HEK293T (cell line): ENCODE measurements at regions not wholly inside any gene's neighbourhood (a gene's known extent, or its start where the extent isn't known, plus 50 kb on each side); places are given as distances from the start of the nearest gene placed in this dataset.

Source experiments
- ARNT ChIP-seq: fragments of 450-650 bp; IDR thresholded peaks from 2 replicates; pipeline ENCODE4 v1.6.1; 2017; ENCODE audit warnings: mild to moderate bottlenecking
- BHLHE40 ChIP-seq: fragments of 450-650 bp; IDR thresholded peaks from 2 replicates; pipeline ENCODE4 v1.6.1; 2016; ENCODE audit warnings: mild to moderate bottlenecking, moderate library complexity, borderline replicate concordance
- FOXA1 ChIP-seq: fragments of 450-650 bp; IDR thresholded peaks from 2 replicates; pipeline ENCODE4 v1.6.1; 2016; ENCODE audit warnings: mild to moderate bottlenecking
- FOXM1 ChIP-seq: fragments of 450-650 bp; IDR thresholded peaks from 2 replicates; pipeline ENCODE4 v1.6.1; 2017; ENCODE audit warnings: mild to moderate bottlenecking, borderline replicate concordance
- SP1 ChIP-seq: fragments of 450-650 bp; IDR thresholded peaks from 2 replicates; pipeline ENCODE4 v1.6.1; 2017
- SUZ12 ChIP-seq: fragments of 450-650 bp; IDR thresholded peaks from 2 replicates; pipeline ENCODE4 v1.6.1; 2016; ENCODE audit warnings: mild to moderate bottlenecking
- ZNF384 ChIP-seq: fragments of 450-650 bp; IDR thresholded peaks from 2 replicates; pipeline ENCODE4 v1.6.1; 2016

GRCh38 chr17:34199454-34199853 lies 55.6 kb upstream of the CCL2 start:
- TF ChIP-seq FOXA1 (no peak), BHLHE40 (no peak), ZNF384 (no peak), FOXM1 (no peak), SUZ12 (no peak), ARNT (no peak), SP1 (no peak)
